ENCODE measurements at regions not wholly inside any gene's neighbourhood (a gene's known extent, or its start where the extent isn't known, plus 50 kb on each side); places are given as distances from the start of the nearest gene placed in this dataset.

- no peak for DNase-seq (ENCODE audit: low spot score)
- Histone ChIP-seq H3K9me3 (ENCODE audit: control insufficient read depth in 4 of 4, low read length in 3 of 4) (no peaks in the 10 kb centered on the region), H3K4me1 (ENCODE audit: control insufficient read depth in 4 of 4, insufficient read depth in 4 of 4, low read length in 3 of 4) (no peaks in the 10 kb centered on the region), H3K9ac (ENCODE audit: low read depth in 1 of 2, low read length in 2 of 2) (no peak overlapping the region), H3K36me3 (ENCODE audit: control insufficient read depth in 4 of 4, insufficient read depth in 3 of 4, low read depth in 1 of 4, low read length in 3 of 4) (no peaks in the 10 kb centered on the region), H3K27me3 (ENCODE audit: control insufficient read depth in 4 of 4, insufficient read depth in 4 of 4, low read length in 3 of 4) (no peaks in the 10 kb centered on the region), H3K27ac (ENCODE audit: low read depth in 1 of 2, low read length in 2 of 2) (no peak overlapping the region), H3K4me3 (ENCODE audit: low read depth in 1 of 3, low read length in 3 of 3) (no peak overlapping the region)
- TF ChIP-seq ATF3 (IDR thresholded peaks at IDR 0.05) (no peak), HNF4A (conservative IDR thresholded peaks at IDR 0.05) (peak in 1 of 2 donors; percentile 5)
Measured at GRCh38 chr6:80962382-80962781, 790.1 kb downstream of the TENT5A start.

- Histone ChIP-seq H3K27ac (ENCODE audit: low read depth in 1 of 2, low read length in 2 of 2) (no peak overlapping the region), H3K4me3 (ENCODE audit: low read depth in 1 of 3, low read length in 3 of 3) (no peak overlapping the region), H3K4me1 (ENCODE audit: control insufficient read depth in 4 of 4, insufficient read depth in 4 of 4, low read length in 3 of 4) (no peaks in the 10 kb centered on the region), H3K9me3 (ENCODE audit: control insufficient read depth in 4 of 4, low read length in 3 of 4) (no peaks in the 10 kb centered on the region), H3K27me3 (ENCODE audit: control insufficient read depth in 4 of 4, insufficient read depth in 4 of 4, low read length in 3 of 4) (no peaks in the 10 kb centered on the region), H3K36me3 (ENCODE audit: control insufficient read depth in 4 of 4, insufficient read depth in 3 of 4, low read depth in 1 of 4, low read length in 3 of 4) (no peaks in the 10 kb centered on the region), H3K9ac (ENCODE audit: low read depth in 1 of 2, low read length in 2 of 2) (no peak overlapping the region)
- TF ChIP-seq JUND (IDR thresholded peaks at IDR 0.05): no peak
- no peak for TF ChIP-seq RAD21 (IDR thresholded peaks at IDR 0.05)
- no peak for TF ChIP-seq ATF3 (IDR thresholded peaks at IDR 0.05)
- no peak for TF ChIP-seq ZBTB33 (IDR thresholded peaks at IDR 0.05)
- no peak for TF ChIP-seq HNF4G (IDR thresholded peaks at IDR 0.05)
- no peak for TF ChIP-seq EGR1 (IDR thresholded peaks at IDR 0.05; ENCODE audit: low read depth in 2 of 2)
- TF ChIP-seq HNF4A (conservative IDR thresholded peaks at IDR 0.05): no peak
- TF ChIP-seq YY1 (IDR thresholded peaks at IDR 0.05): no peak
- no peak for TF ChIP-seq SP1 (IDR thresholded peaks at IDR 0.05)
- TF ChIP-seq FOXA1 (IDR thresholded peaks at IDR 0.05): no peak
- TF ChIP-seq REST (IDR thresholded peaks at IDR 0.05): no peak
- 91% methylated on average over 3 of the region's 3 CpGs for WGBS
- no peak for DNase-seq (ENCODE audit: low spot score)
Measured at GRCh38 chr6:80961166-80961565, 791.3 kb downstream of the TENT5A start.

GRCh38 chr6:80959034-80959433 lies 793.4 kb downstream of the TENT5A start:
- Histone ChIP-seq H3K9ac (ENCODE audit: low read depth in 1 of 2, low read length in 2 of 2) (no peak overlapping the region), H3K36me3 (ENCODE audit: control insufficient read depth in 4 of 4, insufficient read depth in 3 of 4, low read depth in 1 of 4, low read length in 3 of 4) (no peaks in the 10 kb centered on the region), H3K4me3 (ENCODE audit: low read depth in 1 of 3, low read length in 3 of 3) (no peak overlapping the region), H3K9me3 (ENCODE audit: control insufficient read depth in 4 of 4, low read length in 3 of 4) (no peaks in the 10 kb centered on the region), H3K27me3 (ENCODE audit: control insufficient read depth in 4 of 4, insufficient read depth in 4 of 4, low read length in 3 of 4) (no peaks in the 10 kb centered on the region), H3K27ac (ENCODE audit: low read depth in 1 of 2, low read length in 2 of 2) (no peak overlapping the region), H3K4me1 (ENCODE audit: control insufficient read depth in 4 of 4, insufficient read depth in 4 of 4, low read length in 3 of 4) (no peaks in the 10 kb centered on the region)
- DNase-seq (ENCODE audit: low spot score): no peak
- 32% methylated on average over 1 of the region's 1 CpG for WGBS
- TF ChIP-seq EGR1 (IDR thresholded peaks at IDR 0.05; ENCODE audit: low read depth in 2 of 2): no peak
- no peak for TF ChIP-seq RXRA (IDR thresholded peaks at IDR 0.05)
- TF ChIP-seq ZBTB33 (IDR thresholded peaks at IDR 0.05): no peak
- no peak for TF ChIP-seq CTCF (IDR thresholded peaks at IDR 0.05; ENCODE audit: low read depth, low read length, missing input control)
- TF ChIP-seq SP1 (IDR thresholded peaks at IDR 0.05): no peak
- TF ChIP-seq YY1 (IDR thresholded peaks at IDR 0.05): no peak
- TF ChIP-seq JUND (IDR thresholded peaks at IDR 0.05): no peak
- no peak for TF ChIP-seq GABPA (IDR thresholded peaks at IDR 0.05 in 1 of 2, conservative IDR thresholded peaks at IDR 0.05 in 1 of 2)
- TF ChIP-seq FOXA2 (IDR thresholded peaks at IDR 0.05): no peak
- TF ChIP-seq RAD21 (IDR thresholded peaks at IDR 0.05): no peak
- TF ChIP-seq ATF3 (IDR thresholded peaks at IDR 0.05): no peak
- TF ChIP-seq HNF4A (conservative IDR thresholded peaks at IDR 0.05): no peak
- no peak for TF ChIP-seq MAX (IDR thresholded peaks at IDR 0.05)
- TF ChIP-seq NR2F2 (IDR thresholded peaks at IDR 0.05): no peak
- no peak for TF ChIP-seq TAF1 (conservative IDR thresholded peaks at IDR 0.05)
